Activated CD8-positive, alpha-beta T cell treated with anti-CD3 and anti-CD28 coated beads for 36 hours (primary cell): ENCODE measurements at regions not wholly inside any gene's neighbourhood (a gene's known extent, or its start where the extent isn't known, plus 50 kb on each side); places are given as distances from the start of the nearest gene placed in this dataset.

ENCODE experiments used
- ATAC-seq: fragments of 200-7000 bp; cut with Tn5 transposase; one replicate; pipeline ENCODE4 v1.10.0; 2021; ENCODE audit warnings: mild to moderate bottlenecking, moderate library complexity
- CTCF ChIA-PET: fragments of 350-600 bp; sonication (Branson Sonifier 250); formaldehyde crosslinking; loops from one replicate; lab custom pipeline; 2021; ENCODE audit warnings: antibody characterized with exemption; lab: Charles Lee
- POLR2A ChIA-PET: fragments of 350-600 bp; sonication (Branson Sonifier 250); formaldehyde crosslinking; loops from one replicate; lab custom pipeline; 2021; ENCODE audit warnings: antibody characterized with exemption; lab: Charles Lee
- DNase-seq: peaks from one replicate; pipeline ENCODE4 v3.0.0-alpha.2; 2020
- H3K27ac Mint-ChIP-seq: one replicate; pipeline ENCODE4 v1.8.0; 2021; ENCODE audit warnings: mild to moderate bottlenecking, mixed read lengths
- H3K27me3 Mint-ChIP-seq: one replicate; pipeline ENCODE4 v1.8.0; 2021; ENCODE audit warnings: mixed read lengths
- H3K36me3 Mint-ChIP-seq: one replicate; pipeline ENCODE4 v1.8.0; 2021; ENCODE audit warnings: low read depth, mixed read lengths
- H3K4me1 Mint-ChIP-seq: one replicate; pipeline ENCODE4 v1.8.0; 2021; ENCODE audit warnings: low read depth, mixed read lengths
- H3K4me3 Mint-ChIP-seq: one replicate; pipeline ENCODE4 v1.8.0; 2021; ENCODE audit warnings: mild to moderate bottlenecking, moderate library complexity, mixed read lengths
- H3K9me3 Mint-ChIP-seq: one replicate; pipeline ENCODE4 v1.8.0; 2021; ENCODE audit warnings: mixed read lengths
- intact Hi-C: fragments of 100-400 bp; cut with micrococcal nuclease; formaldehyde crosslinking; loops from one replicate; pipeline ENCODE4 v1.10.0; 2022
- TF ChIP-seq, protein P1 (sequence below): fragments of 200-600 bp; IDR thresholded peaks from one replicate; pipeline ENCODE4 v1.8.0; 2022; ENCODE audit warnings: antibody characterized with exemption, mild to moderate bottlenecking

DNA sequence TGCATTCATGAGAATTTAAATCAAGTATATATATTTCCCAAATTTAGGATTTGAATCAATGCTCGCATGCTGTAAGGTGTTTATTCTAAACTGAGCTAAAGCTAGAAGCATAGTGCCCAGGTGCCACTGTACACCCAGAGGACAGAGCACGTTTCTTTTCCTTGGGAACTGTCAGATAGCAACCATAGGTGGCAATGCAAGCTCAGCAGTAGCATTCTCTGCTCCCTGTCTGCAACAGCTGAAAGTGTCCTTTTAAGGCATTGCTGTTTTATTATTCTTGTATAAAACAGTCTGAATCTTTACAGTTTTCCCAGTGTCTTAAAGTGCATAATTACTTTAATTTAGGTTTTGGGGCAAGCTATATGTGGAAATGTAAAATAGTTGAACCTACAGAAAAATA, 443.4 kb upstream of the MMS22L start:
- Mint-ChIP-seq H3K27me3 (no peaks in the 10 kb centered on the region), H3K4me1 (no peaks in the 10 kb centered on the region), H3K4me3 (no peak overlapping the region), H3K9me3 (no peaks in the 10 kb centered on the region), H3K27ac (no peak overlapping the region), H3K36me3 (no peaks in the 10 kb centered on the region)
- ChIA-PET CTCF (no interaction called here), POLR2A (no interaction called here)
- intact Hi-C loops, result no loop called here
- no peak for DNase-seq
- TF ChIP-seq, protein P1, sequence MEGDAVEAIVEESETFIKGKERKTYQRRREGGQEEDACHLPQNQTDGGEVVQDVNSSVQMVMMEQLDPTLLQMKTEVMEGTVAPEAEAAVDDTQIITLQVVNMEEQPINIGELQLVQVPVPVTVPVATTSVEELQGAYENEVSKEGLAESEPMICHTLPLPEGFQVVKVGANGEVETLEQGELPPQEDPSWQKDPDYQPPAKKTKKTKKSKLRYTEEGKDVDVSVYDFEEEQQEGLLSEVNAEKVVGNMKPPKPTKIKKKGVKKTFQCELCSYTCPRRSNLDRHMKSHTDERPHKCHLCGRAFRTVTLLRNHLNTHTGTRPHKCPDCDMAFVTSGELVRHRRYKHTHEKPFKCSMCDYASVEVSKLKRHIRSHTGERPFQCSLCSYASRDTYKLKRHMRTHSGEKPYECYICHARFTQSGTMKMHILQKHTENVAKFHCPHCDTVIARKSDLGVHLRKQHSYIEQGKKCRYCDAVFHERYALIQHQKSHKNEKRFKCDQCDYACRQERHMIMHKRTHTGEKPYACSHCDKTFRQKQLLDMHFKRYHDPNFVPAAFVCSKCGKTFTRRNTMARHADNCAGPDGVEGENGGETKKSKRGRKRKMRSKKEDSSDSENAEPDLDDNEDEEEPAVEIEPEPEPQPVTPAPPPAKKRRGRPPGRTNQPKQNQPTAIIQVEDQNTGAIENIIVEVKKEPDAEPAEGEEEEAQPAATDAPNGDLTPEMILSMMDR, result no peak
- no peak for ATAC-seq

- TF ChIP-seq, protein P1, result no peak
- ChIA-PET CTCF (no interaction called here), POLR2A (no interaction called here)
- DNase-seq (no peak), ATAC-seq (no peak)
- no peak overlapping the region for H3K4me3 Mint-ChIP-seq
- no peak overlapping the region for H3K27ac Mint-ChIP-seq
- H3K36me3 Mint-ChIP-seq, result no peaks in the 10 kb centered on the region
- intact Hi-C loops, result no loop called here
- peaks cover 3% of the 10 kb centered on the region for H3K9me3 Mint-ChIP-seq
- no peaks in the 10 kb centered on the region for H3K4me1 Mint-ChIP-seq
- H3K27me3 Mint-ChIP-seq, result no peaks in the 10 kb centered on the region
Measured at GRCh38 chr6:97732045-97732444, 449.0 kb upstream of the MMS22L start.

DNA sequence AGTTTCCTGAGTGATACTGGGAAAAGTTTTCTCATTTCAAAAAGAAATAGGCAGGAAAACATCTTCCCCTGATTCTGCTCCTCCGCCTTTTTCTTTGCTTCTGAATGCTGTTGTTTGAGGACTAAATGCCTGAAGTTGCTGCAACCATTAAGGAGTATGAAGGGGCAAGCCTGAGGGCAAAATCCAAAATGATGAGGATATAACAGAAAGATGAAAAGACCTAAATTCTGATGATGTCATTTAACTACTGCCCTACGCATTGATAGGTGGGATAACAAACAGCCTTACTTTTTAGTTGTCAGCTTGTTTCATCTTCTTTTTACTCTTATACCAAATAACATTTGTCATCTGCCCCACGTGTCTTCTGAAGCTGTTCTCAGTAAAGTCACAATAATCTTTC, 474.6 kb upstream of the MMS22L start:
- intact Hi-C loops, result no loop called here
- Mint-ChIP-seq H3K27me3 (no peaks in the 10 kb centered on the region), H3K36me3 (no peaks in the 10 kb centered on the region), H3K4me3 (no peak overlapping the region), H3K4me1 (no peaks in the 10 kb centered on the region), H3K27ac (no peak overlapping the region), H3K9me3 (no peaks in the 10 kb centered on the region)
- ChIA-PET CTCF (no interaction called here), POLR2A (no interaction called here)
- TF ChIP-seq, protein P1, result no peak
- DNase-seq, result no peak
- no peak for ATAC-seq

- no peak for DNase-seq
- intact Hi-C loops, result no loop called here
- Mint-ChIP-seq H3K36me3 (no peaks in the 10 kb centered on the region), H3K4me3 (no peak overlapping the region), H3K27ac (no peak overlapping the region), H3K27me3 (no peaks in the 10 kb centered on the region), H3K9me3 (peaks cover 1% of the 10 kb centered on the region), H3K4me1 (no peaks in the 10 kb centered on the region)
- TF ChIP-seq, protein P1, result no peak
- no peak for ATAC-seq
- ChIA-PET CTCF (no interaction called here), POLR2A (no interaction called here)
Measured at GRCh38 chr6:97765461-97765860, 482.4 kb upstream of the MMS22L start.

GRCh38 chr6:97771372-97771771, 488.4 kb upstream of the MMS22L start:
- Mint-ChIP-seq H3K9me3 (no peaks in the 10 kb centered on the region), H3K27ac (no peak overlapping the region)

More at GRCh38 chr6:97771372-97771771, 488.4 kb upstream of the MMS22L start:
- no peaks in the 10 kb centered on the region for H3K4me1 Mint-ChIP-seq
- POLR2A ChIA-PET, result no interaction called here
- ATAC-seq (no peak), DNase-seq (no peak)
- intact Hi-C loops, result no loop called here
- no peak overlapping the region for H3K4me3 Mint-ChIP-seq
- CTCF ChIA-PET, result no interaction called here
- no peaks in the 10 kb centered on the region for H3K36me3 Mint-ChIP-seq
- TF ChIP-seq, protein P1, result no peak
- no peaks in the 10 kb centered on the region for H3K27me3 Mint-ChIP-seq
